ENCODE measurements at regions not wholly inside any gene's neighbourhood (a gene's known extent, or its start where the extent isn't known, plus 50 kb on each side); places are given as distances from the start of the nearest gene placed in this dataset.

GRCh38 chr2:106307860-106308259, 113.8 kb upstream of the UXS1 start:
- no peaks in the 10 kb centered on the region for H3K9me3 ChIP-seq
- TF ChIP-seq POLR2AphosphoS5 (IDR thresholded peaks at IDR 0.05) (no peak), CTCF (IDR thresholded peaks at IDR 0.05) (no peak), POLR2A (IDR thresholded peaks at IDR 0.05) (no peak), EP300 (IDR thresholded peaks at IDR 0.05) (no peak)
- H3K27ac ChIP-seq: no peak overlapping the region
- H3K4me3 ChIP-seq: no peak overlapping the region
- H3K4me1 ChIP-seq: no peaks in the 10 kb centered on the region
- 85 to 86% methylated on average over 1 of the region's 1 CpG for WGBS, 2 donors
- no peak for ATAC-seq (ENCODE audit: low FRiP score in 2 of 2)
- DNase-seq: no peak
- no peaks in the 10 kb centered on the region for H3K27me3 ChIP-seq
- no peaks in the 10 kb centered on the region for H3K36me3 ChIP-seq

DNA sequence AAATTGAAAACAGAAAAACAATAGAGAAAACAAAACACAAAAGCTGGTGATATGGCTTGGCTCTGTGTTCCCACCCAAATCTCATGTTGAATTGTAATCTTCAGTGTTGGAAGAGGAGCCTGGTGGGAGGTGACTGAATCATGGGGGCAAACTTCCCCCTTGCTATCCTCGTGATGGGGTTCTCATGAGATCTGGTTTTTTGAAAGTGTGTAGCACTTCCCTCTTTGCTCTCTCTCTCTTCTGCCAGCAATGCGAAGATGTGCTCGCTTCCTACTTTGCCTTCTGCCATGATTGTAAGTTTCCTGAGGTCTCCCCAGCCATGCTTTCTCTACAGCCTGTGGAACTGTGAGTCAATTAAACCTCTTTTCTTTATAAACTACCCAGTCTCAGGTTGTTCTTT, 112.3 kb upstream of the UXS1 start:
- Histone ChIP-seq H3K27ac (no peak overlapping the region), H3K36me3 (no peaks in the 10 kb centered on the region), H3K27me3 (no peaks in the 10 kb centered on the region), H3K4me1 (no peaks in the 10 kb centered on the region), H3K4me3 (no peak overlapping the region), H3K9me3 (no peaks in the 10 kb centered on the region)
- DNase-seq (no peak), ATAC-seq (ENCODE audit: low FRiP score in 2 of 2) (no peak)
- WGBS, 2 donors: 61 to 83% methylated on average over 3 of the region's 3 CpGs
- TF ChIP-seq CTCF (IDR thresholded peaks at IDR 0.05) (no peak), EP300 (IDR thresholded peaks at IDR 0.05) (no peak), POLR2AphosphoS5 (IDR thresholded peaks at IDR 0.05) (no peak), POLR2A (IDR thresholded peaks at IDR 0.05) (no peak)

DNA sequence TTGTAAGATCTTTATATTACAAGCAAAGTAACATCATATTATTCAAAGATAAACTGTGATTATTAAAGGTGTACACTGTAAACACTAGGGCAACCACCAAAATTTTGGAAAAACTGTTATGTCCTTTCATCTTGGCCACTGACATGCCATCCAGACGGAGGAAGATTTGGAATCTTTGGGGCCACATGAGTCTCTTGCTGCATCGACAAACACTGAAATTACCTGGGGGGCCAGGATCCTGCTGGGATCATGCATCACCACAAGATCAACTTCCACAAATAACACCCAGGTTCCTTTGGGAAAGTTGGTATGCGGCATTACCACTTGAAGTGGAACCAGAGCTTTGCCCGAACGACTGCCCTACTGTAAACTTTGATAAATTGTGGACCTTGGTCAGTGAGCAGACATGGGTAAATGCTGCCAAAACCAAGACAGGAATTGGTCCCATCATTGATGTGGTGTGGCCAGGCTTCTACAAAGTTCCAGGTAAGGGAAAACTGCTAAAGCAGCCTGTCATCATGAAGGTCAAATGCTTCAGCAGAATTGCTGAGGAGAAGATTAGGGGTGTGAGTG, 110.6 kb upstream of the UXS1 start:
- Histone ChIP-seq H3K27ac (no peak overlapping the region), H3K4me1 (no peaks in the 10 kb centered on the region), H3K36me3 (no peaks in the 10 kb centered on the region), H3K4me3 (no peak overlapping the region), H3K9me3 (no peaks in the 10 kb centered on the region), H3K27me3 (no peaks in the 10 kb centered on the region)
- no peak for TF ChIP-seq CTCF (IDR thresholded peaks at IDR 0.05)
- no peak for TF ChIP-seq EP300 (IDR thresholded peaks at IDR 0.05)
- TF ChIP-seq POLR2AphosphoS5 (IDR thresholded peaks at IDR 0.05): no peak
- no peak for TF ChIP-seq POLR2A (IDR thresholded peaks at IDR 0.05)
- DNase-seq (no peak), ATAC-seq (ENCODE audit: low FRiP score in 2 of 2) (no peak)
- WGBS, 2 donors: 88 to 89% methylated on average over 5 of the region's 5 CpGs

DNA sequence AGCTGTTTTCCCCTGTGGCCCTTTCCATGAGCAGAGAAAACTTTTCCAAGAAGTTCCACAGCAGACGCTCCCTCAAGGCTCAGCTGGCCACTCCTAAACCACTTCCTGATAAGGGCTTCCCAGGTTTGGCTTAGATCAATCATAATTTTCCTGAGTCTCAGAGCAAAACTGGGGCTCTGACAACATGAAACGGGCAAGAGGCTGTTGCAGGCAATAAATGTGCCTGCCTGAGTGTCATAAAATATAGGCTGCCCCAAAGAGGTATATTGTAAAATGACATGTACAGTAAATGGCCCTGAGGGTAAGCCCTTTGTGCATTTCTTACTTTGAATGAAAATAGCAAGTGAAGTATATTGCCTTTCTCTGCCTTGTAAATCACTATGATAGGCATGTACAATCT, 105.6 kb upstream of the UXS1 start:
- TF ChIP-seq POLR2A (IDR thresholded peaks at IDR 0.05) (no peak), CTCF (IDR thresholded peaks at IDR 0.05) (no peak), POLR2AphosphoS5 (IDR thresholded peaks at IDR 0.05) (no peak), EP300 (IDR thresholded peaks at IDR 0.05) (no peak)
- H3K9me3 ChIP-seq: no peaks in the 10 kb centered on the region
- peak overlapping the region in 1 of 4 donors; percentile 42 for H3K27ac ChIP-seq
- no peak overlapping the region for H3K4me3 ChIP-seq
- DNase-seq: no peak
- H3K27me3 ChIP-seq: no peaks in the 10 kb centered on the region
- WGBS, 2 donors: 27 to 29% methylated on average over 2 of the region's 2 CpGs
- no peaks in the 10 kb centered on the region for H3K36me3 ChIP-seq
- no peaks in the 10 kb centered on the region for H3K4me1 ChIP-seq
- no peak for ATAC-seq (ENCODE audit: low FRiP score in 2 of 2)

DNA sequence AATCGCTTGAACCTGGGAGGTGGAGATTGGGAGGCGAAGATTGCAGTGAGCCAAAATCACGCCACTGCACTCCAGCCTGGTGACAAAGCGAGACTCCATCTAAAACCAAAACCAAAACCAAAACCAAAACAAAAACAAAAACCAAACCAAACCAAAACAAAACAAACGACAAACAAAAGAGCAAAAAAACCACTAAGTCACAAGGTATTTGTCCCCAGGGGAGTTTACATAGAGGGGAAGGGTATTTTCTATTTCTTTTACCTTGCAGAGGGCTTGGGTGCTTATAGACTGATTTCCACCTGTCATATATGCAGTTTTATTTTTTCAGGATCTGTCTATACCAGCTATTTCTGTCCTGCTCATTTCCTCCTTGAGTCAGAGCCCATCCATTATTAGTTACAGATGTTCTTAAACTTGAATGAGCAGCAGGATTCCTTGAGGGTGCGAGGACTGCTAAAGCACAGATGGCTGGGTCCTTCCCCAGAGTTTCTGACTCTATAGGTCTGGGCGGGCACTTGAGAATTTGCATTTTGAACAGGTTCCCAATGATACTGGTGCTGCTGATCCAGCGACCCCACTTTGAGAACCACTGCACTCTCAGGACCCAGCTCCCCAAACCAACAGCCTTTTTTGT, 102.2 kb upstream of the UXS1 start:
- ATAC-seq (ENCODE audit: low FRiP score in 2 of 2): no peak
- no peak for TF ChIP-seq CTCF (IDR thresholded peaks at IDR 0.05)
- WGBS, 2 donors: 81 to 86% methylated on average over 7 to 8 of the region's 8 CpGs

More for the DNA sequence above, 102.2 kb upstream of the UXS1 start:
- H3K9me3 ChIP-seq: no peaks in the 10 kb centered on the region
- no peak for DNase-seq
- no peaks in the 10 kb centered on the region for H3K4me1 ChIP-seq
- H3K27ac ChIP-seq: no peak overlapping the region
- no peaks in the 10 kb centered on the region for H3K36me3 ChIP-seq
- no peak overlapping the region for H3K4me3 ChIP-seq
- no peaks in the 10 kb centered on the region for H3K27me3 ChIP-seq
